ENCODE measurements at regions not wholly inside any gene's neighbourhood (a gene's known extent, or its start where the extent isn't known, plus 50 kb on each side); places are given as distances from the start of the nearest gene placed in this dataset.
"Not testable (repeated sequence)": the region's sequence is repeated elsewhere in the genome, so short reads cannot be mapped to it uniquely, and the experiment has no call there.

GRCh38 chr2:174697255-174697654, 67.0 kb downstream of the CHRNA1 start:
- DNase-seq = peak; percentile 69

DNA sequence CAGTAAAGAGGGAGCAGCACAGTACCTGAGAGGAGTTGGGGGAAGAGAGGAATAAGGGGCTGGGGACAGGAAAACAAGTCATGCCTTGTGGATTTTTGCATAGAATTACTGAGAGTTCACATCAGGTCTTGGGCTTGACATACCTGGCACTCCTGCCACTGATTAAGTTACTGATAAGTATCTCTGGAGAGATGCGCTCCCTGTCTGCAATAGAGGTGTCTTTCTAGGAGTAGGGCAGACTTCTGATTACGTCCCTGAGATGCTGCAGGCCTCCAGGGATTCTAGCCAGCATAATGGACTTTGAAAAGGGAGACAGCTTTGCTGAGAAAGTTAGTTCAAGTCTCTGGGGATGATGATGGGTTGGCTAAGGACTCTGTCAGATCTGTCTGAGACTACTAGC, 69.4 kb downstream of the CHRNA1 start:
- no peak for DNase-seq

DNA sequence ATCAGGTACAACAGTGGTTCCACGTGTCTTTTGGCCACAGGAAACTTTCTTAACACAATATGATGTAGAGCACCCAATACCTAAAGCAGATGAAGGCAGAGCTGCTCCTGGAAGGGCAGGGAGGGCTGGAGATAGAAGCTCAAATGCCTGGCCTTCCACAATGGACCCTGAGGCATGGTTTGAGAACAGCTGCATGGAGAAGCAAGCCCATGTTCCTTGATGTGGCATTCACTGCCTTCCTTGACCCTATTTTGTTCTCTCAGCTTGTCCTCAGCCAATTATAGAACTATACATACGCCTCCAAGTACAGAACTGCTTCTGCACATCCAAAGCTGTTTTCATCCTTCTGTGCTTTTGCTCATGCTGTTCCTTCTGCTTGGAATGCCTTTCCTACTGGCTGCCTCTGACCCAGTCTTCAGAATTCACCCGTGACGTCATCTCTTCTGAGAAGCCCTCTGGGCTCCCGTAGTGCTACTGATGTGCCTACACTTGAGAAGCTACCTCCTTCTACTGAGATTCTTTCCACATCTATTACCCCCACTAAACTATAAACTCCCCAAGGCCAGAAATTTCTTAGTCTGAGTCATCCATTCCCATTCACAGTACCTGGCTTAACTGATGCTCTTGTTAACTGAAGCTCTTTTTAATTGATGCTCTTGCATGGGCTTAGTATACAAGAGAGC, 69.9 kb downstream of the CHRNA1 start:
- no peak for DNase-seq

DNA sequence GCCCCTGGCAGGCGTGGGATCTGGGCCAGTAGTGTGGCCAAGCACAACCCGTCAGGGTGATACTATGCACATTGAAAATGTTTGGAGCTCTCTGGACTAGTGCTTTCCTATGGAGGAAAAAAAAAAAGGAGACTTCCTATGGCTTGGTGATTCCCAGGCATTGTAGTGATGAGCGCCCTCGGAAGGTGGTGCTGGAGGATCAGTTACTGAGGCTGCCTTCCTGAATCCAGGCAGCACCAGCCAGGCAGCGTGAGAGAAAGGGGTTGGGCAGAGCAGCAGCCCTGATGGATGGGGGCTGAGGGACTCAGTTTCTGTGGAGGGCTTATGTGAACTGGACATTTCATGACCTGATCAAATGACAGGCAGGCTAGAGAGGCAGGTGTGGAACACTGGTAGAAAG, 70.9 kb downstream of the CHRNA1 start:
- DNase-seq = no peak

- no peak for DNase-seq
These were observed 71.9 kb downstream of the CHRNA1 start for GRCh38 chr2:174692256-174692919.

DNA sequence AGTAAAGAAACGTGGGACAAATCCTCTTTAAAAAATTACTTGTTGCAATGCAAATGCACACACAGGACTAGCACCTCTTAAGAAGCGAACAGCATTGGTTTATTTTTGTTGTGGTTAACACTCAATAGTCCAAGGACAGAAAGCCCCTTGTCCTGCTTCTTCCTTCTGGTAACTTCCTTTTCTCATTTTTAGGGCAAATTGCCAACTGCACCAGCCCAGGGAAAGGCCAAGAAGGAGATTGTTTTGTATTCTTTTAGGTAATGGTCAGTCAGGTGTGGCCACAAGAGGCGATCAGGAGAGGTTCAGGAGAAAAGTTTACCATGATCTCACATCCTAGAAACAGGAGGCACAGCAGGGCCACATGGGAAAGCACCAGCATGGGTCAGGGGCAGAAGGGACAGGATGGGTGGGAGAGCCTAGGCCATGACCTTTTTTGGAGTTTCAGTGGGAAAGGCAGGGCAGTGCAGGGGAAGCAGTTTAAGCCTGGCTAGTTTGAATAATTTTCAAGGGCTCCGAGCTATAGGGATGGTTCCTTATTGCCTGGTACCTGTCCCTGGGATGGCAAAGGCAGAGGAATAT, 73.0 kb downstream of the CHRNA1 start:
- no peak for DNase-seq

DNA sequence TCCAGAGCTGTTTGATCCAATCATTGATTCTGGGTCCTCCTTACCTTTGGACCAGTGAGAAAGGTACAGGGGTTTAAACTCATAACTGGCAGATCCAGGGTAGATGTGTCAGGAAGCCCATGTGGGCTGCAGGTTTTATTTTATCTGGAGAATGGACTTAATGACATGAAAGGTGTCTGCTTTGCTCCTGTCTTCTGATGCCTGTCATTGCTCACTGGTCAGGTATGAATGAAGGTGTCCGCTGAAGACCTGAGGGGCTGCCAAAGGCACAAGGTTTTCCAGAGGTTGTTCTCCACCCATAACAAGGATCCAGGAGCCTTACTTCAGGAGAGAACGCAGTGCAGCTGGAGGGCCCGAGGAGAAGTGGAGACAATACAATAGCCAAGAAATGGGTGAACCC, 74.2 kb downstream of the CHRNA1 start:
- DNase-seq = no peak

DNA sequence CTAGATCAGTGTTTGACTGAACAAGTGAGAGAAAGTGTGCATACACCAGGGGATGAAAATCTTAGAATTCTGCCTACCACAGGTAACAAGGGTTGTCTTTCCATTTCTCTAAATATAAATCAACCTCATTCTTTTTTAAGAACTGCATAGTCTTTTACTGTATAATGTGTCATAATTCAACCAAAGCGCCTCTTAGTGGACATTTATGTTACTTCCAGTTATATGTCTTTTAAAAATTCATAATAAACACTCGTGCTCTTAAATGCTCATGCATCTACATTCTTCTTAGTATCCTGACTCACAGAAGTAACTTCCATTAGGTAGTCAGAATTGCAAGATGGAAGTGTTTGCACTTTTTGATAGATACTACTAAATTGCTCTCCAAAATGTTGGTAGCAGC, 76.2 kb downstream of the CHRNA1 start:
- no peak for DNase-seq

DNA sequence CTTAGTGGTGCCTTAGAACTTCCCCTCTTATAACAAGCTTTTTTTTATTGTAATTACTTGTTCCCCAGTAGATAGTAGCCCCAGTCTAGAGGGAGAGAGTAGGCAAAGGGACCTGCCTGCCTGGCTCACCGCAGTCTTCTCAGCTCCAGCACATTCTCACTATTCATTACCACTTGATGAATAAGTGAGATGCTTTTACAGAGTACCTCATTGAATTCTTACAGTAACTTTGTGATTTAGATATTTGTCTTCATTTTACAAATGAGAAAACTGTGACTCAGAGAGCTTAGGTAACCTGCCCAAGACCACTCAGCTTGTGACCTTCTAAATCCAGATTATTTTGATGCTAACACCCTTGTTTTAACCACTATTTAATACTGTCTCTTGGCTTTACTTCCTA, 77.8 kb downstream of the CHRNA1 start:
- no peak for DNase-seq

- peak; percentile 12 for DNase-seq
These were observed 80.9 kb downstream of the CHRNA1 start for GRCh38 chr2:174683392-174683759.

DNA sequence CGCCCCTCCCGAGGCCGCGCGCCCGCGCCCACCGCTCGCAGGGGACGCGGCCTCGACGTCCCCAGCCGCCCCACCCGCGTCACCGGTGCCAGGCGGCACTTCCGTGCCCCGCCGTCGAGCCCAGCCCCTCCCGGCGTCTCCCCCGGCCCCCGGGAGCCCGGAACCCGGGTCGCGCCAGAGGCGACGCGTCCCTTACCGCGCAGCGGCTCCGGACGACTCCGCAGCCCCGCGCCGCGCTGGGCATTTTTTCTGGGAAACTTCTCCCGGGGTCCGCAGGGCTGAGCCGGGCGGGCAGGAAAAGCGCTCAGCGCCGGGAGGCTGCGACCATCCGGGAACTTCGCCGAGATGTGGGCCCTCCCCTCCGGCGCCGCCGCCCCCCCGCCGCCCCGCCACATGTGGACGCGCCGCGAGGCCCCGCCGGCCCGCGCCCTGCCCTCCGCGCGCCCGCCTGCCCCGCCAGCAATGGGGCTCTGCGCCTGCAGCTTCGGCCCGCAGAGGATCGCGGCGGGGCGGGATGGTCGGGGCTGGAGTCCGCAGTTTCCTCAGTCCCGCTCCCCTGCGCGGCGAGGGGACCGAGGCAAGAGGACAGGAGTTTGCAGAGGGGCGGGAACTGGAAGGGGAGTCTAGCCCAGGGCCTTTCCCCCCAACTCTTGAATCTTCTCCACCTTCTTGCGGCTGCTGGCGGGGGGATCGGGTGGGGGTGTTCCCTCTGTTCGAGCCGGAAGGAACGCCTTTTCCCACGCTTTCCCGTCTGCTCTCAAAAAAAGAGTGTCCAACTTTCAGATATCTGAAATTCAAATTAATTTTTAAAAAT, 81.5 kb downstream of the CHRNA1 start:
- DNase-seq = peak; percentile 63

DNA sequence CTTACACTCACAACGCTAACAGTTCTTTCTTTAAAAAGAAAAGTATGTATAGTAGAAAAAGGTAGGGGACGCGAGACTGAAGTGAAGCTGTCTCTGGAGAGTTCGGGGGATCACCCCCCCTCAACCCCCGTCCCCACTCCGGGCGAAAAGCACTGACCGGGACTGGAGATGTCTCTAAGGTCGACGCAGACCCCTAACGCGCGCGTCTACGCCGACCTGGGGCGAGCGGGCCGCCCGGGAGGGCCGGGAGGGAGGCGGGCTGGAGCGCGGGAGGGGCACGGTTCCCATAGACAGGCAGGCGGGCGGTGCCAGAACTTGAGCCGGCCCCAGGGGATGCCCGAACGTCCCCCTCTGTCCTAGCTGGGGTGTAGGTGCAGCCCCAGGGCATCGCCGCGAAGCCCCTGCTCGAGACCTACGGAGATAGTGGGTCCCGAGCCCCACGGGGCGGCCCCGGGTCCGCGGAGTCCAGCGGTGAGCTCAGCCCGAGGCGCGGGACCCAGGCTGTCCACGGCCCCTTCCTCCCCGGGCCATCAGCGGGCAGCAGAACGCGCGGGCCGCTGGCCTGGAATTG, 82.2 kb downstream of the CHRNA1 start:
- DNase-seq = peak; percentile 50

DNA sequence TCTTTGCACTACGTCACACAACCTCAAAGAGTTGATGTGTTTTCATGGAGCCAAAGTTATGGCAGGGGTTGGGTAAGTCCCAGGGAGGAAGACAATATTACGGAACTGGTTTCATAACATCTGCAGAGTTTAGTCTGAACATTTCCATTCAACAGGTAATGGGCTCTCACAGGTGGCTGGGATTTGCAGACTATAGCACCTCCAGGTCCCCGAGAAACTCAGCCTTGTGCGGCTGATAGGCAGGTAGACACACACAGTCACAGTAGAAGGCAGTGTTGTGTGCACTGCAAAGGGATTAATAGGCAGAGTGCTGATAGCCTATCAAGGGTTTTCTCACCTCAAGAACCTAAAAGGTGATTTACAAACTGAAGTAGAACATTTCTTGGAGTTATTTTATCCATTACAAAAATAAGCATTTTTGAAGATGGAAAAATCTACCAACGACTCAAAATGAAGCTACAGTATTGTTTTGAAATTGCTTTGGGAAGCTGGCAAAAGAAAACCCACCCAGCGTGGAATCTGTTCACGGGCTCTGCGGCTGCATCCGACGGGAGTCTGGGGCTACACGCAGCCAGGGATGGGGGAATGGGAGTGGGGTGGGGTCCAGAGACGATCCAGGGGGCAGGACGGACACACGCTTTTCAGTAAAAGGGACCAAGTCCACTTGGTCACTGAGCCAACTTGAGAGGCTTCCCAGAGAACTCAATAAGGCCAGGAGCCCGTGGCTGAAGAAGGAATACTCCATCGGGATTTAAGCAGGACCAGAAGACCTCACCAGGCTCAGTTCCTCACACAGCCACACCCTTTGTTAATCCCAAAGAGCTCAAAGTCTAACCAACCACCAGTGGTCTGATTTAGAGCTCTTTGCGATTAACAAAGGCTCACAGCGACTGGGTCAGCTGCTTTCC, 82.9 kb downstream of the CHRNA1 start:
- no peak for DNase-seq

- no peak for DNase-seq
These were observed 82.6 kb upstream of the WIPF1 start for GRCh38 chr2:174680221-174680620.

DNA sequence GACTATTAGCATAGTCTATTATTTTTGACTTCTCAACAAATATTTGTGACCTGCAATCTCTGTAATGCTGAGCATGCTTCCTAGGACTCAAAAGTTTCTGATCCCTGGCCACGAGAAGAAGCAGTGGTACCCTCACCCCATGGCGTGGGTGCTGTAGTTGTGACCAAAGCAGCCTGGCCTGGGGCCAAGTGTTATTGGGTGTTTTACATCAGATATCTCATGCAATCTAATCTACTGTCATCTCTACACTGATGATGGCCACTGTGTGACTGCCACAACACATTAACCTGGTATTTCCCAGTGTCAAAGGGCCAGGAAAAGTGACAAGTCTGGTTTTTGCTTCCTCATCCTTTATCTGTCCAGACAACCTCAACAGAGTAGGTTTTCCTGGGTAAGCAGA, 80.8 kb upstream of the WIPF1 start:
- peak; percentile 9 for DNase-seq

DNA sequence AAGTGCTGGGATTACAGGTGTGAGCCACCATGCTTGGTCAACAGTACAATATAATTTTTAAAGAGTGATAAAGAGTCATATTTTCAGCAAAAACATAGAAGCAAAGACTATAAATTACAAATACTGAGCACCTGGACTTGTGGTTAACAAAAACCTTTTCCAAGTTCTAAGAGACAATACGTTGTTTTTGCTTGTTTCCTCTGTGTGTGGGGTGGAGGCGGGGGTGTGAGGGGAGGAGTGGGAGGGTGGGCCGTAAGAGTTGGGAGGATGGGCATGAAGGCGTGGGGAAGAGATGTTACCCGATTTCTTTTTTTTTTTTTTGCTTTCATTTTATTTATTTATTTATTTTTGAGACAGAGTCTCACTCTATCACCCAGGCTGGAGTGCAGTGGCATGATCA, 78.0 kb upstream of the WIPF1 start:
- no peak for DNase-seq

- DNase-seq = no peak
These were observed 76.3 kb upstream of the WIPF1 start for GRCh38 chr2:174673876-174674275.

DNA sequence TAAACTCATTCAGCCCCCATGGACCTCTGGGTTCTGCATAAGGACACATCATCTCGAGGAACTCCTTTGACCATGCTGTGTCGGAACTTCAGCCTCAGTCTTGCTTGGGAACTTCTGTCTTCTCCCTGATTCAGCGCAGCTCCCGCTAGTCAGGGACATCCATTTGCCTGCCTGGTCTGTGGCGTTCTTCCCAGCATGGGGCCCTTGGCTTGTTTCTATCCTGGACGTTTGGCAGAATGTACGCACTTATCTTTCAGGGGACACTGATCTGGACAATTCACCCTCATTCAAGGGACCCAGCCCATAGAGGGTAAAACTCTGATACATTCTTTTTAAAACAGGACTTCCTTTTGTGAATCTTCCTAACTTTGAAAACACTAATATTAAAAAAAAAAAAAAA, 75.8 kb upstream of the WIPF1 start:
- DNase-seq = no peak

GRCh38 chr2:174671532-174671931, 73.9 kb upstream of the WIPF1 start:
- not testable (repeated sequence) for DNase-seq

DNA sequence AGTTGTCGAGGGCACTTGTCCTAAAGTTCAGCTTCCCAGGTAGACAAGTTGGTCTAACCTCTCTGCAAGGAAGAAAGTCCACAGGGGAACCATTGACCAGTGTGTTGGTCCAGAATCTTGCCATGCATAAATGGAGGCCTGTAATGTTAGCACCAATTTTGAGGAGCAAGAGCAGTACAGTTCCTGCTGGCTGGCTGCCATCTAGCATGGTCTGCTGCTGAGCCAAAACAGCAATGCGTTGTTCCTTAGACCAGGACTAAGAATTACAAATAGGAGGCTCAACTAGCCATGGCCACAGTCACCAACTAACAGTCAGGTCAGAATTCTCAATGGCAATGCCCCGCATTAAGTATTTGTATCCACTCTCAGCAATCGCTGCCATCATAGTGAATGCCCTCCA, 72.8 kb upstream of the WIPF1 start:
- no peak for DNase-seq

- DNase-seq = no peak
These were observed 71.7 kb upstream of the WIPF1 start for GRCh38 chr2:174669336-174669735.

GRCh38 chr2:174668075-174668474, 70.5 kb upstream of the WIPF1 start:
- no peak for DNase-seq

Data from activated naive CD4-positive, alpha-beta T cell treated with Interleukin-2 at 50 U/mL for 16 hours (primary cell).